Activated B cell treated with CpG ODN at 0.5 μM for 24 hours (primary cell): ENCODE measurements at regions not wholly inside any gene's neighbourhood (a gene's known extent, or its start where the extent isn't known, plus 50 kb on each side); places are given as distances from the start of the nearest gene placed in this dataset.

Experiments used
- ATAC-seq: fragments of 200-7000 bp; cut with Tn5 transposase; one replicate; pipeline ENCODE4 v1.10.0; 2021; ENCODE audit warnings: low read depth, mild to moderate bottlenecking, moderate library complexity
- CTCF ChIA-PET: fragments of 350-600 bp; sonication (Branson Sonifier 250); formaldehyde crosslinking; loops from one replicate; lab custom pipeline; 2021; ENCODE audit warnings: antibody characterized with exemption; lab: Charles Lee
- POLR2A ChIA-PET: fragments of 350-600 bp; sonication (Branson Sonifier 250); formaldehyde crosslinking; loops from one replicate; lab custom pipeline; 2021; ENCODE audit warnings: antibody characterized with exemption; lab: Charles Lee
- DNase-seq: peaks from one replicate; pipeline ENCODE4 v3.0.0; 2022
- H3K27ac Mint-ChIP-seq: one replicate; pipeline ENCODE4 v1.8.0; 2020; ENCODE audit warnings: mixed read lengths
- H3K27me3 Mint-ChIP-seq: one replicate; pipeline ENCODE4 v1.8.0; 2021; ENCODE audit warnings: mixed read lengths
- H3K36me3 Mint-ChIP-seq: one replicate; pipeline ENCODE4 v1.8.0; 2021; ENCODE audit warnings: low read depth, mixed read lengths
- H3K4me1 Mint-ChIP-seq: one replicate; pipeline ENCODE4 v1.8.0; 2021; ENCODE audit warnings: mixed read lengths
- H3K4me3 Mint-ChIP-seq: one replicate; pipeline ENCODE4 v1.8.0; 2020; ENCODE audit warnings: mild to moderate bottlenecking, mixed read lengths
- H3K9me3 Mint-ChIP-seq: one replicate; pipeline ENCODE4 v1.8.0; 2020; ENCODE audit warnings: mixed read lengths
- CTCF ChIP-seq: fragments of 200-600 bp; IDR thresholded peaks from one replicate; pipeline ENCODE4 v1.8.0; 2022; ENCODE audit warnings: antibody characterized with exemption, mild to moderate bottlenecking
- intact Hi-C: fragments of 100-400 bp; cut with micrococcal nuclease; formaldehyde crosslinking; loops from one replicate; pipeline ENCODE4 v1.15.1; 2024

- Mint-ChIP-seq H3K36me3 (no peaks in the 10 kb centered on the region), H3K4me3 (no peak overlapping the region), H3K27me3 (no peaks in the 10 kb centered on the region), H3K4me1 (no peaks in the 10 kb centered on the region), H3K9me3 (peaks cover 17% of the 10 kb centered on the region), H3K27ac (no peak overlapping the region)
- ChIA-PET CTCF (no interaction called here), POLR2A (no interaction called here)
- TF ChIP-seq CTCF: no peak
- DNase-seq (no peak), ATAC-seq (no peak)
- intact Hi-C loops: no loop called here
Measured at GRCh38 chr4:66059136-66059535, 388.8 kb upstream of the EPHA5 start.

GRCh38 chr4:66055999-66056398, 385.7 kb upstream of the EPHA5 start:
- ATAC-seq (no peak), DNase-seq (no peak)
- H3K27ac Mint-ChIP-seq: no peak overlapping the region
- intact Hi-C loops: no loop called here
- POLR2A ChIA-PET: no interaction called here
- no peak overlapping the region for H3K4me3 Mint-ChIP-seq
- peaks cover 8% of the 10 kb centered on the region for H3K9me3 Mint-ChIP-seq
- H3K27me3 Mint-ChIP-seq: no peaks in the 10 kb centered on the region
- no peak for TF ChIP-seq CTCF
- H3K4me1 Mint-ChIP-seq: no peaks in the 10 kb centered on the region
- CTCF ChIA-PET: no interaction called here
- no peaks in the 10 kb centered on the region for H3K36me3 Mint-ChIP-seq

- no peak for DNase-seq
- no peaks in the 10 kb centered on the region for H3K27me3 Mint-ChIP-seq
- ChIA-PET CTCF (no interaction called here), POLR2A (no interaction called here)
- no peak overlapping the region for H3K4me3 Mint-ChIP-seq
- intact Hi-C loops: no loop called here
- no peak for ATAC-seq
- no peaks in the 10 kb centered on the region for H3K36me3 Mint-ChIP-seq
- peaks cover 7% of the 10 kb centered on the region for H3K9me3 Mint-ChIP-seq
- no peak overlapping the region for H3K27ac Mint-ChIP-seq
- H3K4me1 Mint-ChIP-seq: no peaks in the 10 kb centered on the region
- no peak for TF ChIP-seq CTCF
Measured at GRCh38 chr4:66052426-66052825, 382.1 kb upstream of the EPHA5 start.

GRCh38 chr4:66048861-66049260, 378.6 kb upstream of the EPHA5 start:
- H3K9me3 Mint-ChIP-seq: no peaks in the 10 kb centered on the region
- ChIA-PET POLR2A (no interaction called here), CTCF (no interaction called here)
- no peaks in the 10 kb centered on the region for H3K4me1 Mint-ChIP-seq
- DNase-seq (no peak), ATAC-seq (no peak)
- no peaks in the 10 kb centered on the region for H3K27me3 Mint-ChIP-seq
- no peak for TF ChIP-seq CTCF
- H3K27ac Mint-ChIP-seq: no peak overlapping the region
- intact Hi-C loops: no loop called here
- no peak overlapping the region for H3K4me3 Mint-ChIP-seq
- H3K36me3 Mint-ChIP-seq: no peaks in the 10 kb centered on the region

GRCh38 chr4:66045913-66046312, 375.6 kb upstream of the EPHA5 start:
- intact Hi-C loops: no loop called here
- H3K27ac Mint-ChIP-seq: no peak overlapping the region
- ChIA-PET POLR2A (no interaction called here), CTCF (no interaction called here)
- no peaks in the 10 kb centered on the region for H3K36me3 Mint-ChIP-seq
- no peak for ATAC-seq
- no peak for DNase-seq
- no peak overlapping the region for H3K4me3 Mint-ChIP-seq
- H3K4me1 Mint-ChIP-seq: no peaks in the 10 kb centered on the region
- no peaks in the 10 kb centered on the region for H3K27me3 Mint-ChIP-seq
- H3K9me3 Mint-ChIP-seq: no peaks in the 10 kb centered on the region
- no peak for TF ChIP-seq CTCF
